ENCODE measurements at regions not wholly inside any gene's neighbourhood (a gene's known extent, or its start where the extent isn't known, plus 50 kb on each side); places are given as distances from the start of the nearest gene placed in this dataset.

DNA sequence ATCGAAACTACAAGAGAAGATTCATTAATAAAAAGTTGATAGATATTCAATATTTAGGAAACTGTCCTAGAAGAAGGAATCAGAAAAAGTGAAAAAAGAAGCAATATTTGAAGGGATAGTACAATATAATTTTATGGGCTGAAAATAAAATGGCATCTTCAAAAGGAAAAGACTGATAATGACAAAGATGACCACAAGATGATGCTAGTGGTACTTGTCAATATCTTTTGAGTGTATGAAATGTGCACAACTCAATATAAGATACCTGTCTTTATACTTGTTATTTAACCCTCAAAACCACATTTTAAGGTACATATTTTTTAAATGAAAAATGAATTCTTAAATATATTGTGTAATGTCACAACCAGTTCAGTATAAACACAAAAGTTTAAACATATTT lies 1059.6 kb upstream of the RAG2 start:
- no peaks in the 10 kb centered on the region for H3K36me3 Mint-ChIP-seq
- no peak overlapping the region for H3K4me3 Mint-ChIP-seq
- CTCF ChIA-PET: no interaction called here

GRCh38 chr11:37647767-37648166 lies 1049.7 kb upstream of the RAG2 start:
- ChIA-PET POLR2A (no interaction called here), CTCF (no interaction called here)
- peaks cover 5% of the 10 kb centered on the region for H3K9me3 ChIP-seq (ENCODE audit: low read length)
- no peaks in the 10 kb centered on the region for H3K27me3 ChIP-seq (ENCODE audit: insufficient read depth, low read length, poor library complexity, severe bottlenecking)
- Mint-ChIP-seq H3K4me1 (no peaks in the 10 kb centered on the region), H3K27me3 (no peaks in the 10 kb centered on the region), H3K4me3 (no peak overlapping the region), H3K36me3 (peaks cover 0 to 1% (median 0%) of the 10 kb centered on the region in 3 donors), H3K27ac (no peak overlapping the region), H3K9me3 (peaks cover 7 to 31% (median 21%) of the 10 kb centered on the region in 5 donors)
- no peak overlapping the region for H3K27ac ChIP-seq (ENCODE audit: low read depth, low read length)
- no peak overlapping the region for H3K4me3 ChIP-seq (ENCODE audit: low read length)
- H3K36me3 ChIP-seq (ENCODE audit: insufficient read depth, low read length): no peaks in the 10 kb centered on the region
- DNase-seq: no peak
- H3K4me1 ChIP-seq (ENCODE audit: insufficient read depth, low read length): no peaks in the 10 kb centered on the region

More for the DNA sequence above, 1059.6 kb upstream of the RAG2 start:
- no peaks in the 10 kb centered on the region for H3K4me1 Mint-ChIP-seq
- no peak for DNase-seq
- H3K27ac ChIP-seq (ENCODE audit: low read depth, low read length): no peak overlapping the region
- H3K9me3 Mint-ChIP-seq: peaks cover 2 to 24% (median 8%) of the 10 kb centered on the region in 5 donors
- POLR2A ChIA-PET: no interaction called here
- H3K27me3 Mint-ChIP-seq: no peaks in the 10 kb centered on the region
- no peaks in the 10 kb centered on the region for H3K36me3 ChIP-seq (ENCODE audit: insufficient read depth, low read length)
- no peaks in the 10 kb centered on the region for H3K4me1 ChIP-seq (ENCODE audit: insufficient read depth, low read length)
- no peak overlapping the region for H3K4me3 ChIP-seq (ENCODE audit: low read length)
- no peaks in the 10 kb centered on the region for H3K27me3 ChIP-seq (ENCODE audit: insufficient read depth, low read length, poor library complexity, severe bottlenecking)
- no peaks in the 10 kb centered on the region for H3K9me3 ChIP-seq (ENCODE audit: low read length)
- H3K27ac Mint-ChIP-seq: no peak overlapping the region

- Mint-ChIP-seq H3K9me3 (peaks cover 6 to 44% (median 12%) of the 10 kb centered on the region in 5 donors), H3K36me3 (peaks cover 0 to 1% (median 0%) of the 10 kb centered on the region in 3 donors), H3K4me3 (no peak overlapping the region), H3K27me3 (no peaks in the 10 kb centered on the region), H3K27ac (no peak overlapping the region), H3K4me1 (no peaks in the 10 kb centered on the region)
- ChIA-PET CTCF (no interaction called here), POLR2A (no interaction called here)
- no peak for DNase-seq
- Histone ChIP-seq H3K9me3 (ENCODE audit: low read length) (peaks cover 5% of the 10 kb centered on the region), H3K4me3 (ENCODE audit: low read length) (no peak overlapping the region), H3K36me3 (ENCODE audit: insufficient read depth, low read length) (no peaks in the 10 kb centered on the region), H3K27ac (ENCODE audit: low read depth, low read length) (no peak overlapping the region), H3K4me1 (ENCODE audit: insufficient read depth, low read length) (no peaks in the 10 kb centered on the region), H3K27me3 (ENCODE audit: insufficient read depth, low read length, poor library complexity, severe bottlenecking) (no peaks in the 10 kb centered on the region)
Observed at GRCh38 chr11:37643968-37644367, 1045.9 kb upstream of the RAG2 start.

DNA sequence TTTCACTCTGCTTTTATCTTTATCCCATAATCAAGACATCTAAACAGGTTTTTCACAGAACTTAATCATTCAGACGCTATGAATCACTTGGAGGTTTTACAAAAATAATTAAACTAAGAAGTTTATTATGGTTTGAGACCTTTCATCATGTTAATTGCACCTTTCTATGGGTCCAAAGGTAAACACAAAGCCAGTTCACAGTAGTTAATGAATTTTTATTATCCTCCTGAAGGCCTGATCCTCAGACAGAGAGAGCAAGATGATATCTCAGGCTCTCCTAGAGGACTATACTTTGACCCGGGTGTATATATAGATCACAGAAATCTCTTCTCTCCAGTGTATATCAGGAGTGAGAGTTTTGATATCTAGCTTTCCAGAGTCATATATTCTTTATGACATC lies 1044.3 kb upstream of the RAG2 start:
- H3K36me3 ChIP-seq (ENCODE audit: insufficient read depth, low read length): no peaks in the 10 kb centered on the region
- CTCF ChIA-PET: no interaction called here
- Mint-ChIP-seq H3K36me3 (peaks cover 0 to 1% (median 0%) of the 10 kb centered on the region in 3 donors), H3K27me3 (no peaks in the 10 kb centered on the region), H3K4me1 (no peaks in the 10 kb centered on the region), H3K27ac (no peak overlapping the region), H3K9me3 (peaks cover 7 to 45% (median 15%) of the 10 kb centered on the region in 5 donors), H3K4me3 (no peak overlapping the region)
- H3K9me3 ChIP-seq (ENCODE audit: low read length): peaks cover 5% of the 10 kb centered on the region
- H3K27ac ChIP-seq (ENCODE audit: low read depth, low read length): no peak overlapping the region
- POLR2A ChIA-PET: no interaction called here
- H3K27me3 ChIP-seq (ENCODE audit: insufficient read depth, low read length, poor library complexity, severe bottlenecking): no peaks in the 10 kb centered on the region
- H3K4me1 ChIP-seq (ENCODE audit: insufficient read depth, low read length): no peaks in the 10 kb centered on the region
- no peak overlapping the region for H3K4me3 ChIP-seq (ENCODE audit: low read length)
- no peak for DNase-seq

- Mint-ChIP-seq H3K27me3 (no peaks in the 10 kb centered on the region), H3K27ac (no peak overlapping the region), H3K9me3 (peaks cover 3 to 48% (median 8%) of the 10 kb centered on the region in 5 donors), H3K4me3 (no peak overlapping the region), H3K36me3 (no peaks in the 10 kb centered on the region), H3K4me1 (no peaks in the 10 kb centered on the region)
- DNase-seq: no peak
- no peaks in the 10 kb centered on the region for H3K9me3 ChIP-seq (ENCODE audit: low read length)
- no peaks in the 10 kb centered on the region for H3K4me1 ChIP-seq (ENCODE audit: insufficient read depth, low read length)
- ChIA-PET POLR2A (no interaction called here), CTCF (no interaction called here)
- H3K4me3 ChIP-seq (ENCODE audit: low read length): no peak overlapping the region
- no peak overlapping the region for H3K27ac ChIP-seq (ENCODE audit: low read depth, low read length)
- no peaks in the 10 kb centered on the region for H3K27me3 ChIP-seq (ENCODE audit: insufficient read depth, low read length, poor library complexity, severe bottlenecking)
- no peaks in the 10 kb centered on the region for H3K36me3 ChIP-seq (ENCODE audit: insufficient read depth, low read length)
Observed at GRCh38 chr11:37632748-37633147, 1034.7 kb upstream of the RAG2 start.

DNA sequence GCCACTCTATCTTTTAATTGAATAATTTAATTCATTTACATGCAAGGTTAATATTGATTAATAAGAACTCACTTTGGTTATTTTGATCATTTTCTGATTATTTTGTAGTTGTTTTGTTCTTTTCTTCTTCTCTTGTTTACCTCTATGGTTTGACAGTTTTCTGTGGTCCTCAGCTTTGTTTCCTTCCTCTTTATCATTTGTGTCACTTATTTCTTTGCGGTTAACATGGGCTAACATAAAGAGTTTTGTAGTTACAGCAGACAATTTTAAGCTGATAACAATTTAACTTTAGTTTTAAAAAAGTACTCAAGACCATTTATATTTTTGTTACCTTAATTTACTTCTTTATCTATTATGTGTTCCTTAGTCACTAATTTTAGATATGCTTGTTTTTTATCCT lies 1032.8 kb upstream of the RAG2 start:
- no peaks in the 10 kb centered on the region for H3K27me3 ChIP-seq (ENCODE audit: insufficient read depth, low read length, poor library complexity, severe bottlenecking)
- no peaks in the 10 kb centered on the region for H3K4me1 Mint-ChIP-seq

DNA sequence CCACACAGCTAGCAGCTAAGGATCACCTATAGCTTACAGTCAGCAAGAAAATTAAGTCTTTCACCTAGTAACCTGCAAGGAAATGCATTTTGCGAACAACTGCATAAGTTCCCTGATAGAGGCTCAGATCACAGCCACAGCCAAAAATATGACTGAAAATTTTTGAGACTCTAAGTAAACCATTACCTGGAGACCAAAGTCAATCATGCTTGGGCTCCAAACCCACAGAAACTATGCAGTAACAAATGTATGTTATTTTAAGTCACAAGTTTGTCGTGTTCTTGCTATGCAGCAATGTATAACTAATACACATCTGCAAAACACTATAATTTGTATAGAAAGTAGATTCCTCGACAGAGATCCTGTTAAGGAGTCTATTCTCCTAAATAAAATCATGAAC lies 1025.7 kb upstream of the RAG2 start:
- H3K27ac Mint-ChIP-seq: no peak overlapping the region
- H3K4me1 ChIP-seq (ENCODE audit: insufficient read depth, low read length): no peaks in the 10 kb centered on the region
- DNase-seq: no peak
- no peak overlapping the region for H3K4me3 Mint-ChIP-seq
- H3K4me1 Mint-ChIP-seq: no peaks in the 10 kb centered on the region
- no peaks in the 10 kb centered on the region for H3K36me3 Mint-ChIP-seq
- no peak overlapping the region for H3K4me3 ChIP-seq (ENCODE audit: low read length)
- ChIA-PET CTCF (no interaction called here), POLR2A (no interaction called here)
- peaks cover 8 to 26% (median 16%) of the 10 kb centered on the region in 5 donors for H3K9me3 Mint-ChIP-seq
- H3K36me3 ChIP-seq (ENCODE audit: insufficient read depth, low read length): no peaks in the 10 kb centered on the region
- H3K9me3 ChIP-seq (ENCODE audit: low read length): no peaks in the 10 kb centered on the region
- H3K27ac ChIP-seq (ENCODE audit: low read depth, low read length): no peak overlapping the region
- H3K27me3 Mint-ChIP-seq: no peaks in the 10 kb centered on the region
- H3K27me3 ChIP-seq (ENCODE audit: insufficient read depth, low read length, poor library complexity, severe bottlenecking): no peaks in the 10 kb centered on the region

More for the DNA sequence above, 1032.8 kb upstream of the RAG2 start:
- Mint-ChIP-seq H3K27ac (no peak overlapping the region), H3K4me3 (no peak overlapping the region), H3K27me3 (no peaks in the 10 kb centered on the region), H3K9me3 (peaks cover 7 to 46% (median 10%) of the 10 kb centered on the region in 5 donors), H3K36me3 (no peaks in the 10 kb centered on the region)
- Histone ChIP-seq H3K4me3 (ENCODE audit: low read length) (no peak overlapping the region), H3K27ac (ENCODE audit: low read depth, low read length) (no peak overlapping the region), H3K4me1 (ENCODE audit: insufficient read depth, low read length) (no peaks in the 10 kb centered on the region), H3K36me3 (ENCODE audit: insufficient read depth, low read length) (no peaks in the 10 kb centered on the region), H3K9me3 (ENCODE audit: low read length) (no peaks in the 10 kb centered on the region)
- POLR2A ChIA-PET: no interaction called here
- CTCF ChIA-PET: no interaction called here
- DNase-seq: no peak

GRCh38 chr11:37621662-37622061 lies 1023.6 kb upstream of the RAG2 start:
- Histone ChIP-seq H3K9me3 (ENCODE audit: low read length) (no peaks in the 10 kb centered on the region), H3K4me1 (ENCODE audit: insufficient read depth, low read length) (no peaks in the 10 kb centered on the region), H3K36me3 (ENCODE audit: insufficient read depth, low read length) (no peaks in the 10 kb centered on the region), H3K27ac (ENCODE audit: low read depth, low read length) (no peak overlapping the region), H3K27me3 (ENCODE audit: insufficient read depth, low read length, poor library complexity, severe bottlenecking) (no peaks in the 10 kb centered on the region), H3K4me3 (ENCODE audit: low read length) (no peak overlapping the region)
- POLR2A ChIA-PET: no interaction called here
- Mint-ChIP-seq H3K4me1 (no peaks in the 10 kb centered on the region), H3K27me3 (no peaks in the 10 kb centered on the region), H3K27ac (no peak overlapping the region), H3K9me3 (peaks cover 10 to 19% (median 15%) of the 10 kb centered on the region in 5 donors), H3K4me3 (no peak overlapping the region), H3K36me3 (no peaks in the 10 kb centered on the region)
- DNase-seq: no peak
- CTCF ChIA-PET: no interaction called here

DNA sequence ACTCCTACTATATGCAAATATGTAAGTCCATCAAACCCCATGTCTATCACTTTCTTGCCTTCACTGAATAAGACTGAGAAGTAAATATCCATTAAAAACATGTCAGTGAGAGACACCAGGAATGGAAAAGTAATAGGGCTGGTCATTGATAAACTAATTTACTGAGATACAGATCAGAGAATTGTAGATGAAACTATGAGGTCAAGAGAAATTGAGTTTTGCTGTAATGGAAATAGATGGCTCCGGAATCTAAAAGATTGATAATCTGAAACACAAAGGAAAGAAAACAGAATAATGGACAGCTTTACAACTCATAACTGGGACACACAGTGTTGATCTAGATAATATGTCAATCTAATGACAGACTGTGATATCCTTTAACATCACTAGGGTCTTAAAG lies 1018.3 kb upstream of the RAG2 start:
- Mint-ChIP-seq H3K9me3 (peaks cover 11 to 16% (median 14%) of the 10 kb centered on the region in 5 donors), H3K4me1 (no peaks in the 10 kb centered on the region), H3K36me3 (no peaks in the 10 kb centered on the region), H3K27me3 (no peaks in the 10 kb centered on the region), H3K27ac (no peak overlapping the region), H3K4me3 (no peak overlapping the region)
- POLR2A ChIA-PET: no interaction called here
- DNase-seq: no peak
- Histone ChIP-seq H3K4me1 (ENCODE audit: insufficient read depth, low read length) (no peaks in the 10 kb centered on the region), H3K27me3 (ENCODE audit: insufficient read depth, low read length, poor library complexity, severe bottlenecking) (no peaks in the 10 kb centered on the region), H3K27ac (ENCODE audit: low read depth, low read length) (no peak overlapping the region), H3K9me3 (ENCODE audit: low read length) (no peaks in the 10 kb centered on the region), H3K4me3 (ENCODE audit: low read length) (no peak overlapping the region), H3K36me3 (ENCODE audit: insufficient read depth, low read length) (no peaks in the 10 kb centered on the region)
- CTCF ChIA-PET: no interaction called here

Measured in CD8-positive, alpha-beta memory T cell (primary cell).